ENCODE measurements at regions not wholly inside any gene's neighbourhood (a gene's known extent, or its start where the extent isn't known, plus 50 kb on each side); places are given as distances from the start of the nearest gene placed in this dataset.
"Not testable (repeated sequence)": the region's sequence is repeated elsewhere in the genome, so short reads cannot be mapped to it uniquely, and the experiment has no call there.

DNA sequence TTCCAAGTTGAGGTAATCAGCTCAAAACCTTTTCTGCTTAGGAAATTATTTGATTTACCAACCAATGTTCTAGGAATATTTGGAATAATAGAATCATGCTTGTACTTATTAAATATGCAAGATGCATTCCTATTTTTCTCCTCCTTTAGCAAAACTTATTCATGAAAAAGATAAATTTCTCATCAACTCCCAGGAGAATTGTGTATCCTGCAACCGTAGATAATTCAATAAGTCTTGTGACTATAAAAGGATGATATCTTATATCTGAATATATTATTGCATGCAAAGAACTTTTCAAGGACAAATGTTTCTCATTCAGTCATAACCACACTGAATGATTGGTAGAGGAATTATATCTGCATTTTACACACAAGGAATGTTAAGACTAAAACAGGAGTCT, 84.9 kb upstream of the CCNG1 start:
- Mint-ChIP-seq H3K27ac (no peak overlapping the region), H3K27me3 (ENCODE audit: low read depth in 2 of 2) (peaks cover 0 to 5% of the 10 kb centered on the region in 2 donors), H3K4me1 (no peaks in the 10 kb centered on the region), H3K4me3 (no peak overlapping the region), H3K9me3 (no peaks in the 10 kb centered on the region), H3K36me3 (no peaks in the 10 kb centered on the region)
- no peak for TF ChIP-seq CTCF (IDR thresholded peaks at IDR 0.05)
- H3K9me3 ChIP-seq (ENCODE audit: control insufficient read depth, insufficient read depth, low read length): no peaks in the 10 kb centered on the region
- no peaks in the 10 kb centered on the region for H3K4me1 ChIP-seq (ENCODE audit: control insufficient read depth, insufficient read depth, low read length)
- no peak overlapping the region for H3K27ac ChIP-seq (ENCODE audit: low read length)
- no peaks in the 10 kb centered on the region for H3K36me3 ChIP-seq (ENCODE audit: control insufficient read depth, insufficient read depth, low read length)
- H3K4me3 ChIP-seq (ENCODE audit: low read length): no peak overlapping the region
- ATAC-seq (no peak), DNase-seq (no peak)
- H3K27me3 ChIP-seq (ENCODE audit: control insufficient read depth, insufficient read depth, low read length): no peaks in the 10 kb centered on the region
- WGBS (ENCODE audit: insufficient coverage): no CpG with 5 or more reads among the region's 1 CpG
- intact Hi-C loops (cut with micrococcal nuclease): no loop called here

DNA sequence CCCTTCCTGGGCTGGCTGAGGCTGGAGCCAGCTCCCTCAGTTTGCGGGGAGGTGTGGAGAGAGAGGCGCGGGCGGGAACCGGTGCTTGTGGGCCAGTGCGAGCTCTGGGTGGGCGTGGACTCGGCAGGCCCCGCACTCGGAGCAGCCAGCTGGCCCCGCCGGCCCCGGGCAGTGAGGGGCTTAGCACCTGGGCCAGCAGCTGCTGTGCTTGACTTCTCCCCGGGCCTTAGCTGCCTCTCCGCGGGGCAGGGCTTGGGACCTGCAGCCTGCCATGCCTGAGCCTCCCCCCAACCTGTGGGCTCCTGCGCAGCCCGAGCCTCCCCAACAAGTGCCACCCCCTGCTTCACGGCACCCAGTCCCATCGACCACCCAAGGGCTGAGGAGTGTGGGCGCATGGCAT, 81.6 kb upstream of the CCNG1 start:
- H3K4me1 ChIP-seq (ENCODE audit: control insufficient read depth, insufficient read depth, low read length); H3K4me3 Mint-ChIP-seq; H3K4me1 Mint-ChIP-seq; DNase-seq; H3K36me3 ChIP-seq (ENCODE audit: control insufficient read depth, insufficient read depth, low read length); intact Hi-C loops (cut with micrococcal nuclease); ATAC-seq; H3K36me3 Mint-ChIP-seq; H3K27me3 ChIP-seq (ENCODE audit: control insufficient read depth, insufficient read depth, low read length); H3K27me3 Mint-ChIP-seq (ENCODE audit: low read depth in 2 of 2); H3K4me3 ChIP-seq (ENCODE audit: low read length); H3K27ac Mint-ChIP-seq; H3K9me3 ChIP-seq (ENCODE audit: control insufficient read depth, insufficient read depth, low read length); H3K9me3 Mint-ChIP-seq; H3K27ac ChIP-seq (ENCODE audit: low read length): not testable (repeated sequence)
- WGBS (ENCODE audit: insufficient coverage): 94% methylated on average over 21 of the region's 21 CpGs

GRCh38 chr5:163357636-163358035, 79.8 kb upstream of the CCNG1 start:
- H3K4me3 ChIP-seq (ENCODE audit: low read length): no peak overlapping the region
- intact Hi-C loops (cut with micrococcal nuclease): no loop called here
- no peak for DNase-seq
- no peaks in the 10 kb centered on the region for H3K9me3 ChIP-seq (ENCODE audit: control insufficient read depth, insufficient read depth, low read length)
- no peak overlapping the region for H3K27ac ChIP-seq (ENCODE audit: low read length)
- no peak overlapping the region for H3K27ac Mint-ChIP-seq
- H3K27me3 Mint-ChIP-seq (ENCODE audit: low read depth in 2 of 2): peaks cover 0 to 3% of the 10 kb centered on the region in 2 donors
- H3K36me3 ChIP-seq (ENCODE audit: control insufficient read depth, insufficient read depth, low read length): no peaks in the 10 kb centered on the region
- no peaks in the 10 kb centered on the region for H3K9me3 Mint-ChIP-seq
- H3K4me1 ChIP-seq (ENCODE audit: control insufficient read depth, insufficient read depth, low read length): no peaks in the 10 kb centered on the region
- no peaks in the 10 kb centered on the region for H3K36me3 Mint-ChIP-seq
- no peaks in the 10 kb centered on the region for H3K27me3 ChIP-seq (ENCODE audit: control insufficient read depth, insufficient read depth, low read length)
- H3K4me3 Mint-ChIP-seq: no peak overlapping the region
- no peak for TF ChIP-seq CTCF (IDR thresholded peaks at IDR 0.05)
- ATAC-seq: no peak
- H3K4me1 Mint-ChIP-seq: no peaks in the 10 kb centered on the region
- WGBS (ENCODE audit: insufficient coverage): 50% methylated on average over 2 of the region's 2 CpGs

DNA sequence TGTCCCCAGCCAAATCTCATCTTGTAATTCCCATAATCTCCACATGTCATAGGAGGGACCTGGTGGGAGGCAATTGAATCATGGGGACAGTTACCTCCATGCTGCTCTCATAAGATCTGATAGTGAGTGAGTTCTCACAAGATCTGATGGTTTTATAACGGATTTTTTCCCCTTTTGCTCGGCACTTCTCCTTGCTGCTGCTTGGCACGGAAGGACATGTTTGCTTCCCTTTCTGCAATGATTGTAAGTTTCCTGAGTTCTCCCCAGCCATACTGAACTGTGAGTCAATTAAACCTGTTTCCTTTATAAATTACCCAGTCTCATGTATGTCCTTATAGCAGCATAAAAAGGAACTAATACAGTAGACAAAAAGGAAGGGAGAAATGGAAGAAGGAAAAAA, 76.7 kb upstream of the CCNG1 start:
- Mint-ChIP-seq H3K9me3 (no peaks in the 10 kb centered on the region), H3K27me3 (ENCODE audit: low read depth in 2 of 2) (peaks cover 4 to 6% of the 10 kb centered on the region in 2 donors), H3K36me3 (no peaks in the 10 kb centered on the region), H3K4me1 (no peaks in the 10 kb centered on the region), H3K4me3 (no peak overlapping the region), H3K27ac (no peak overlapping the region)
- intact Hi-C loops (cut with micrococcal nuclease): no loop called here
- H3K27me3 ChIP-seq (ENCODE audit: control insufficient read depth, insufficient read depth, low read length): no peaks in the 10 kb centered on the region
- 5% methylated on average over 3 of the region's 3 CpGs for WGBS (ENCODE audit: insufficient coverage)
- H3K4me3 ChIP-seq (ENCODE audit: low read length): no peak overlapping the region
- H3K27ac ChIP-seq (ENCODE audit: low read length): no peak overlapping the region
- TF ChIP-seq CTCF (IDR thresholded peaks at IDR 0.05): no peak
- DNase-seq: no peak
- no peaks in the 10 kb centered on the region for H3K4me1 ChIP-seq (ENCODE audit: control insufficient read depth, insufficient read depth, low read length)
- no peaks in the 10 kb centered on the region for H3K36me3 ChIP-seq (ENCODE audit: control insufficient read depth, insufficient read depth, low read length)
- no peak for ATAC-seq
- no peaks in the 10 kb centered on the region for H3K9me3 ChIP-seq (ENCODE audit: control insufficient read depth, insufficient read depth, low read length)

All from natural killer cell (primary cell).